ENCODE measurements at regions not wholly inside any gene's neighbourhood (a gene's known extent, or its start where the extent isn't known, plus 50 kb on each side); places are given as distances from the start of the nearest gene placed in this dataset.

DNA sequence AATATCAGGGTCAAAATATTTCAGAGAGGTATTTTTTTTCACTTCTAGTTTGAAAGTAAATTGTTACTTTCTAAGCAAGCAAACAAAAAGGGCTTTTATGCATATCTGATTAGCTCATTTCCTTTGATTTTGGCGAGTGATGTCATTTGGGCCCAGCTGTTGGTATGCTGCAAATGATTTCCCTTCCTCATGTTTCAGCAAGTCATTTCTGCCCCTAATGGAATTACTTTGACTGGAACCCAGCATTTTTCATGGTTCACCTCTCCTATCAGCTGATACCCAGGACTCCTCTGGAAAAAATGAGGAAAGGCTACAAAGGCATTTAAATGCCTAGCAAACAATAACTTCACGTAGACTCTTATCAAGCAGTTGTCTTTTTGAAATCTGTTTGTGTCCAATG lies 500.6 kb downstream of the EBF1 start:
- TF ChIP-seq, protein P1, sequence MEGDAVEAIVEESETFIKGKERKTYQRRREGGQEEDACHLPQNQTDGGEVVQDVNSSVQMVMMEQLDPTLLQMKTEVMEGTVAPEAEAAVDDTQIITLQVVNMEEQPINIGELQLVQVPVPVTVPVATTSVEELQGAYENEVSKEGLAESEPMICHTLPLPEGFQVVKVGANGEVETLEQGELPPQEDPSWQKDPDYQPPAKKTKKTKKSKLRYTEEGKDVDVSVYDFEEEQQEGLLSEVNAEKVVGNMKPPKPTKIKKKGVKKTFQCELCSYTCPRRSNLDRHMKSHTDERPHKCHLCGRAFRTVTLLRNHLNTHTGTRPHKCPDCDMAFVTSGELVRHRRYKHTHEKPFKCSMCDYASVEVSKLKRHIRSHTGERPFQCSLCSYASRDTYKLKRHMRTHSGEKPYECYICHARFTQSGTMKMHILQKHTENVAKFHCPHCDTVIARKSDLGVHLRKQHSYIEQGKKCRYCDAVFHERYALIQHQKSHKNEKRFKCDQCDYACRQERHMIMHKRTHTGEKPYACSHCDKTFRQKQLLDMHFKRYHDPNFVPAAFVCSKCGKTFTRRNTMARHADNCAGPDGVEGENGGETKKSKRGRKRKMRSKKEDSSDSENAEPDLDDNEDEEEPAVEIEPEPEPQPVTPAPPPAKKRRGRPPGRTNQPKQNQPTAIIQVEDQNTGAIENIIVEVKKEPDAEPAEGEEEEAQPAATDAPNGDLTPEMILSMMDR (IDR thresholded peaks at IDR 0.05): no peak
- no peak for TF ChIP-seq POLR2A (IDR thresholded peaks at IDR 0.05)

Measured in Peyer's patch (tissue), 4 donors.